Lower leg skin (tissue), 4 donors: ENCODE measurements at regions not wholly inside any gene's neighbourhood (a gene's known extent, or its start where the extent isn't known, plus 50 kb on each side); places are given as distances from the start of the nearest gene placed in this dataset.

Experiments
- DNase-seq, 2 donors: peaks; one replicate each; pipeline ENCODE4 v3.0.0-alpha.2; 2019; ENCODE audit warnings: low spot score in 2 of 2
- H3K4me3 ChIP-seq: fragments of 200-600 bp; sonication (generic); 2 replicates; pipeline ENCODE4 v1.5.1; 2017; ENCODE audit warnings: mild to moderate bottlenecking, low read depth; ENCODE audit not compliant: poor library complexity, severe bottlenecking
- CTCF ChIP-seq, 3 donors: fragments of 450-650 bp; IDR thresholded peaks; one replicate each; pipeline ENCODE4 v1.5.1; 2016; ENCODE audit warnings: antibody characterized with exemption in 3 of 3, mild to moderate bottlenecking in 3 of 3, moderate library complexity in 2 of 3
- POLR2A ChIP-seq, 2 donors: fragments of 450-650 bp; IDR thresholded peaks; one replicate each; pipeline ENCODE4 v1.6.1; 2016 to 2017; ENCODE audit warnings: antibody characterized with exemption in 2 of 2, mild to moderate bottlenecking in 1 of 2, moderate library complexity in 1 of 2
- WGBS, 2 donors: methylation state at CpG; one replicate each; pipeline ENCODE4 v1.1.5; 2018; 5-methylcytosine and 5-hydroxymethylcytosine counted together
- intact Hi-C: fragments of 100-400 bp; cut with DNase I; formaldehyde crosslinking; loops from one replicate; pipeline ENCODE4 v1.15.0; 2023; ENCODE audit warnings: low total_unique reads

GRCh38 chr1:95716097-95716496 lies 482.1 kb downstream of the RWDD3 start:
- TF ChIP-seq POLR2A (IDR thresholded peaks at IDR 0.05) = no peak
- no peak for TF ChIP-seq CTCF (IDR thresholded peaks at IDR 0.05)
- DNase-seq = no peak
- WGBS, 2 donors = 89 to 92% methylated on average over 3 of the region's 3 CpGs
- H3K4me3 ChIP-seq = no peak overlapping the region
- intact Hi-C loops = no loop called here

- intact Hi-C loops = no loop called here
- 78 to 86% methylated on average over 5 of the region's 5 CpGs for WGBS, 2 donors
- DNase-seq = no peak
- no peak overlapping the region for H3K4me3 ChIP-seq
- no peak for TF ChIP-seq POLR2A (IDR thresholded peaks at IDR 0.05)
- no peak for TF ChIP-seq CTCF (IDR thresholded peaks at IDR 0.05)
These were observed 482.5 kb downstream of the RWDD3 start for GRCh38 chr1:95716550-95716949.

GRCh38 chr1:95723346-95723745 lies 489.3 kb downstream of the RWDD3 start:
- intact Hi-C loops = no loop called here
- TF ChIP-seq CTCF (IDR thresholded peaks at IDR 0.05) = no peak
- TF ChIP-seq POLR2A (IDR thresholded peaks at IDR 0.05) = no peak
- 53 to 68% methylated on average over 1 of the region's 1 CpG for WGBS, 2 donors
- DNase-seq = peak in 1 of 2 donors; percentile 53
- no peak overlapping the region for H3K4me3 ChIP-seq

GRCh38 chr1:95728841-95729240 lies 494.8 kb downstream of the RWDD3 start:
- TF ChIP-seq CTCF (IDR thresholded peaks at IDR 0.05) = no peak
- TF ChIP-seq POLR2A (IDR thresholded peaks at IDR 0.05) = no peak
- 55 to 57% methylated on average over 2 of the region's 2 CpGs for WGBS, 2 donors
- DNase-seq = no peak
- intact Hi-C loops = no loop called here
- H3K4me3 ChIP-seq = no peak overlapping the region

GRCh38 chr1:95730986-95731385 lies 497.0 kb downstream of the RWDD3 start:
- TF ChIP-seq CTCF (IDR thresholded peaks at IDR 0.05) (no peak), POLR2A (IDR thresholded peaks at IDR 0.05) (no peak)

GRCh38 chr1:95731466-95731865 lies 497.5 kb downstream of the RWDD3 start:
- DNase-seq = no peak
- TF ChIP-seq CTCF (IDR thresholded peaks at IDR 0.05) (no peak), POLR2A (IDR thresholded peaks at IDR 0.05) (no peak)
- H3K4me3 ChIP-seq = no peak overlapping the region
- intact Hi-C loops = no loop called here

More at GRCh38 chr1:95730986-95731385, 497.0 kb downstream of the RWDD3 start:
- 43 to 68% methylated on average over 3 of the region's 3 CpGs for WGBS, 2 donors
- intact Hi-C loops = no loop called here
- DNase-seq = no peak
- no peak overlapping the region for H3K4me3 ChIP-seq
